NCI-H2081 treated with DMSO at 0.1 percent for 48 hours (cell line): ENCODE measurements at regions not wholly inside any gene's neighbourhood (a gene's known extent, or its start where the extent isn't known, plus 50 kb on each side); places are given as distances from the start of the nearest gene placed in this dataset.
"Not testable (repeated sequence)": the region's sequence is repeated elsewhere in the genome, so short reads cannot be mapped to it uniquely, and the experiment has no call there.

Experiments
- DNase-seq: peaks from one replicate; lab custom pipeline; 2025; lab: John Stamatoyannopoulos, UW

GRCh38 chr1:66424530-66424929 lies 109.4 kb upstream of the SGIP1 start:
- DNase-seq, result not testable (repeated sequence)

DNA sequence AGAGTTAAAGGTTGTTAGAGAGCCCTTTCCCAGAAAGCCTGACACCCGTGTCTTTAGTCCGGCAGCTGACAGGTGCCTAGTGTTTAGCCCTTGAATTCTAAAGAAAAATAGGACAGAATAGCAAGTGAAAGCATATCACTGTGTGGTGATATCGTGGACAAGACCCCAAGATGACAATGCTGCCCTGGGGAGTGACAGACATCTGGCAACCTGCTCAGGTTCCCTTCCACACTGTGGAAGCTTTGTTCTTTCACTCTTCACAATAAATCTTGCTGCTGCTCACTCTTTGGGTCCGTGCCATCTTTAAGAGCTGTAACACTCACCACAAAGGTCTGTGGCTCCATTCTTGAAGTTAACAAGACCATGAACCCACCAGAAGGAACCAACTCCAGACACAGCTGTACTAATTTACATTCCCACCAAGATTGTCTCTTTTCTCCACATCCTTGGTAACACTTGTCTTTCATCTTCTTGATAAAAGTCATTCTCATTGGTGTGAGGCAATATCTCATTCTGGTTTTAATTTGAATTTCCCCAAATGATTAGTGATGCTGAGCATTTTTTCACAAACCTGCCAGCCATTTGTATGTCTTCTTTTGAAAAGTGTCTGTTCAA lies 107.6 kb upstream of the SGIP1 start:
- DNase-seq, result no peak

GRCh38 chr1:66430815-66431214 lies 103.1 kb upstream of the SGIP1 start:
- not testable (repeated sequence) for DNase-seq

GRCh38 chr1:66431999-66432398 lies 102.0 kb upstream of the SGIP1 start:
- no peak for DNase-seq

DNA sequence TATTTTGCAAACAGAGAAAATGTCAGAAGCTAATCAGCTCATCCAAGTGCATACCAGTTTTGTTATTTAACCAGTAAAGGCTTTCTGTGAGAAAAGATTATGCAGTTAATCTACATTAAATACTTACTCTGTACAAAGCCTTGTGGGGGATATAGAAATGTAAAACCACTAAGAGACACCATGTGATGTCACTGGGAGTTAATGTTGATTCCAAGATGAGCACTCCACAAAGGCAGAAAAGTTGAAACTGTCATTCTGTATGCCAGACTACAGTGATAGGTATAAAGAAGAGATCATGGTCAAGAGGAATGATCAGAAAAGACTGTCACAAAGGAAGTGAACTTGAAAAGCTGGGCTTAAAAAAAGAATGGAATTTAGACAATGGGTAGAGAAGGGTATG lies 100.3 kb upstream of the SGIP1 start:
- DNase-seq, result no peak

DNA sequence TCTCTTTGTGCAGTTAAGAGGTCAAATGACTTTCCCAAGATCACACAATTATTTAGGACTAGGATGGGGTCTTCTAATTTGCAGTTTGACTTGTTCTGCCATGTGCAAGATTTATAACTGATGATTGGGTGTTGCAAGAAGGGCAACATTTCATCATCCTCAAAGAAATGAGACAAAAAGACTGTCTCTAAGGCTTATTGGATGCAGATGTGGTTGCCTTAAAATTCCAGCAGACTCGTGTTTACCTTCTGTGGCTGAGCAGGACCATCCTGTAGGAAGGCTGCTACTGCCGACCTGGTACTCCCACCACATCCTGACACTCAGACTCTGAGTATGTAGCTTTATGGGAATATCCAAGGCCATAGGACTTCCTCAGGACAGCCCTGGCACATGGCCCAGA lies 99.9 kb upstream of the SGIP1 start:
- no peak for DNase-seq

DNA sequence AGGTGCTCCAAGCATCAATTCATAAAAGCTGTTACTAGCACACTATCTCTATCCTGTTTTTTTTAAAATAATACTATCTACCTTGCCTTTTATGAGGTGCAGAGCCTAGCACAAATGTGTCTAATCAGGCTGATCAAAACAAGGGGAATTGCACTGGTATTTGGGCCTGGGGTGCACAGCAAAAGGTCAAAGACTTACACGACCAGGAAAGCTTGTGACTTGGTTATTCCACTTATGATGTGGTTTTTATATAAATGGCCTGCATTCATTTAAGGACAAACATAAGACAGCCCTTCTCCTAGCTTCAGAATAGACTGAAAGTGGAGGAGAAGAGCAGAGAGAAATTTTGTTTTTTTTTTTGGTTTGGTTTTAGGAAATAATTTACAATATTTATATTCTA lies 98.4 kb upstream of the SGIP1 start:
- no peak for DNase-seq

- DNase-seq, result no peak
Measured at GRCh38 chr1:66436378-66437135, 97.4 kb upstream of the SGIP1 start.

- DNase-seq, result no peak
Measured at GRCh38 chr1:66437136-66437401, 96.9 kb upstream of the SGIP1 start.

- DNase-seq, result no peak
Measured at GRCh38 chr1:66438062-66438461, 95.9 kb upstream of the SGIP1 start.

- no peak for DNase-seq
Measured at GRCh38 chr1:66438501-66438900, 95.5 kb upstream of the SGIP1 start.

- no peak for DNase-seq
Measured at GRCh38 chr1:66439031-66439740, 94.8 kb upstream of the SGIP1 start.

DNA sequence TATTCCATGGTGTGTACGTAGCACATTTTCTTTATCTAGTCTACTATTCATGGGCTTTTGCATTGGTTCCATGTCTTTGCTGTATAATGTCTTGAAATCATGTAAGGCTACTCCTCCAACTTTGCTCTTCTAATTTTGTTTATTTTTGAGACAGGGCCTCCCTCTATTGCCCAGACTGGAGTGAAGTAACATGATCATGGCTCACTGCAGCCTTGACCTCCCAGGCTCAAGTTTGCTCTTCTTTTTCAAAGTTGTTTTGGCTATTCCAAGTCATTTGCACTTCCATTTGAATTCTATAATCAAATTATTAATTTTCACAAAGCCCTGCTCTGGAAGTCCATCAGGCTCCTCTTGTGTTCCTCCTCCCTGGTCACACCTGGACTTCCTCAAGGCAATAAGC lies 90.2 kb upstream of the SGIP1 start:
- no peak for DNase-seq

DNA sequence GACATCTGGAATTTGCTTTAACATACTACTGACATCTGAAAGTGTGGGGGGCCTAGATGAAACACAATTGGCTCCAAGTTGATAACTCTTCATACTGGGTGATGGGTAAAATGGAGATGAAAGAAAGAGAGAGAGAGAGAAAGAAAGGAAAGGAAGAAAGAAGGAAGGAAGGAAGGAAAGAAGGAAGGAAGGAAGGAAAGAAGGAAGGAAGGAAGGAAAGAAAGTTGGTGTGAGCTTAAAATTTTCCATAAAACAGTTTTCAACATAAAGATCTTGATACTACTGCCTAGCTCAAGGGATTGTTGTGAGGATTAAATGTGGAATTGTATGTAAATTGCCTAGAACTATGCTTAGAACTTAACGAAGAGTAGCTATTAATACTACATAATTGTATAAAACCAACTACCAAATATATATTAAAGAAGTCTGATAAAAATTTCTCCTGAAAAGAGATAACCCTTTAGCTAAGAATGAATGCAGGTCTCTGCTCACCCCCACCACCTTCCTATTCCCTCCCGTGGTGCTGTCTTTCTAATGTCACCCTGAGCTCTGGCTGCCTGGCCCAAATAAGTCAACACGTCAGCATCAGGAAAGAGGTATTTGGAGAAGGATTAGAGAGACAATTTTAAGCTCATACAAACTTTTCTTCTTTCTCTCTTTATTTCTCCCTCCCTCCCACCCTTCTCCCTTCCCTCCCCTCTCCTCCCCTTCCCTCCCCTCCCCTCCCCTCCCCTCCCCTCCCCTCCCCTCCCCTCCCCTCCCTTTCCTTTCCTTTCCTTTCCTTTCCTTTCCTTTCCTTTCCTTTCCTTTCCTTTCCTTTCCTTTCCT lies 89.3 kb upstream of the SGIP1 start:
- no peak for DNase-seq

GRCh38 chr1:66445492-66446181 lies 88.3 kb upstream of the SGIP1 start:
- no peak for DNase-seq

DNA sequence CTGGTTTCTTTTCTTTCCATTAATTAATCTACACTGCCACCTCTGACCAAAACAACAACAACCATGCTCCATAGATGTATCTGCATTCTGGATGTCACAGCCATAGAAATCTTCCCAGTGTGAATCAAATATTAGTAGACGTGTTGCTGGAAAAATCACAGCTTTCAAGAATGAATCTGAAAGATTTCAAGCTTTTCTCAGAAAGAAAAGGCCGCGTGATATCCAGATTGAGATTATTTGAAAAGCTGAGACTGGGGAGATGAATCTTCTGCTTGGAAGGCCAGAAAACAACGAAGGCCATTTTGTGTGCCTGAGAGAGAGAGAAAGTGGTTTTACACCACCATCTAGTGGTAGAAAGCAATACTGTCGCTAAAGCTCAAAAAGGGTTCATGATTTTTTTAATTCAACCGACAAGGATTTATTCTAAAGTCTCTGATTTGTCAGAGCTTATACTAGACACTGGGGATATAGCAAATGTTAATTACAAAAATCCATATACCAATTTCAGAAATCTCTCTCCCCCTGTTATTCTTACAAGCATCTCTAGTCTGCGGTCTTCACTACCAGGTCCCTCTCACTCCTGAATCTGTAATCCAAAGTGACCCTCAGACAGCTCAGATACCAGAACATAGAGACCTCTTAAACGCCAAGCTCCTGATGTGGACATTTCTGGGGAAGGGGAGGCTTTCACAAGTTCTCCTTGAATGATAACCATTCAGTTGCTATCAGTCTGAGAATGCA lies 87.5 kb upstream of the SGIP1 start:
- peak; percentile 59 for DNase-seq

DNA sequence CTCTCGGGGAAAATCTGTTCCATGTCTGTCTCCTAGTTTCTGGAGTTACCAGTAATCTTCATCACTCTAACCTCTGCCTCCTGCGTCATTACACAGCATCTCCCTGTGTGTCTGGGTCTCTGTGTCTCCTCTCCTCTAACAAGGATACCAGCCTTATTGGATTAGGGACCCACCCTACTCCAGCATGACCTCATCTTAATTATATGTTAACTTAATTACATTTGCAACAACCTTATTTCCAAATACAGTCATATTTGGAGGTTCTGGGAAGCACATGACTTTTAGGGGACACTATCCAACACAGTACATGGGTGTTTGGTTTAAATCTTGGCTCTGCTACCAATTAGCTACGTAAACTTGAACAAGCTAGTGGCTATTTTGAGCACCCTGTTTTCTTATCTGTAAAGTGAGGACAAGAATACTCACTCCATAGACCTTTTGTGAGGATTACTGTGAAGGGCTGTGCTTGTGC lies 83.9 kb upstream of the SGIP1 start:
- no peak for DNase-seq

DNA sequence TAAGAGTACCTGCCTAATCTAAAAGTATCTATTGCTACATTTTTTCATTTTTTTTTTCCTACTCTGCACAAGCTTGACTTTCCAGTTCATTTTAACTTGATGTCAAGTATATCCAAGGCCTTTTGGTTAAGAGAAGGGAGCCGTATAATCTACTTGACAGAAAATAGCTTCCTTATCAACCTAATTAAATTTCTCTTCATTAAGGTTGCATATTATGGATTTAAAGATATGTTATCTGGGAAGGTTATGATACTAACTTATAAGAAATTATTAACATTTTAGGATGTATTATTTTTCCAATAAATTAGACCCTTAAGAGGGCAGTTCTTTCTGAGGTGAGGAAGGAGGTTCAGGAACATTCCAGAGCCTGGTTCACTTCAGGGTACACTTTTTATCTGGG lies 83.1 kb upstream of the SGIP1 start:
- DNase-seq, result no peak

DNA sequence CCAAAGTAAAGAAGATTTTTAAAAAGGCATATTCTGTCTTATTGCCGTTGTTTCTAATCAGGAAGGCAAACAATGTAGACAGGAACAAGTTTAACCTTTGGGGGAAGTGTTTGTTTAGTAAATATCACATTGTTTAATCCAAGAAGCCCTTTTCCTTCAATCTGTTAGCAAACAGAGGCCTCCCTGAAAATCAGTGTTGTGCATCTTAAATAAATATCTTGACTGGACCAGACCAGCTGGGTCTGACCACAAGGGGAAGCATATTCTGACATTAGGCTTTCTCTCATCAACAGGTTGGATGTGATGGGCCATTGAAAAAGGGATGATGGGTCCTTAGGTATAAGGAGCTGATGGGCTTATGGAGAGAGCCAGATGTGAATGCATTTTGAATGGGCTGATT lies 81.8 kb upstream of the SGIP1 start:
- DNase-seq, result no peak

DNA sequence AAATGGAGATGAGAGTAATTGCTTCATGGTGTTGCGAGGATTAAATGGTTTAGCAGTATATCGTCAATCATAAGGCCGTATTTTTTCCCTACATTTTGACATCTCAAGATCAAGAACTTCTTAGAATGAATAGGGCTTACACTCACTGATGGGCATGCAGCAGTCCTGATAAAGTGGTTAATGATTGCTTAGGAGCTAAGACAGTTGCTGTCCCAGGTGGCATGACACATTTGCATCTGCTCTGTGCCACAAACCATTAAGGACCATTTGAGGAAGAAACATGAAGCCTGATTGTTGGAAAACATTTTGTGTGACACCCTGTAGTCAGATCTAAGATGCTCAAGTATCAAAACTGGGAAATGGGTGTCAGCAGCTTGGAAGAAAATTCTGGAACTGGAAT lies 81.0 kb upstream of the SGIP1 start:
- DNase-seq, result no peak

DNA sequence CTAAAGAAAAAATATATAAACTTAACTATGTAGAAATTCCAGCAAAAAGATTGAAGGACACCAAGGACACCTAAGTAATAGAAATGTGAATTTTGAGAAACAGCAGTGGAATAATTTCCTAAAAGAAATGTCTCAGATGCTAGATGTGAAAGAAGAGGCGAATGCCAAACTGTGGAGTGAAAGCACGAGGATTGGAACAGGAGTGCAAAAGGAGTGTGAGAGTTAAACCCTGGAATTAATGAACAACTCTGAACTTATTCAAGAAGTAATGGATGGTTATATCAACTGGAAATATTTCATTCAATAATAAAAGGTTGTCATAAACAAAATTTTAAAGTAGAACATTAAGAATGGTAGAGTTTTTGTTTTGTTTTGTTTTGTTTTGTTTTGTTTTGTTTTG lies 78.5 kb upstream of the SGIP1 start:
- no peak for DNase-seq
